CD4-positive, alpha-beta T cell (primary cell): ENCODE measurements at regions not wholly inside any gene's neighbourhood (a gene's known extent, or its start where the extent isn't known, plus 50 kb on each side); places are given as distances from the start of the nearest gene placed in this dataset.

ENCODE experiments used
- ATAC-seq: fragments of 200-7000 bp; cut with Tn5 transposase; one replicate; pipeline ENCODE4 v1.10.0; 2022; ENCODE audit warnings: mild to moderate bottlenecking; ENCODE audit not compliant: poor library complexity
- CTCF ChIA-PET: fragments of 350-600 bp; sonication (Branson Sonifier 250); formaldehyde crosslinking; loops from one replicate; lab custom pipeline; 2021; ENCODE audit warnings: antibody characterized with exemption, inconsistent platforms; lab: Charles Lee
- POLR2A ChIA-PET: fragments of 350-600 bp; sonication (Branson Sonifier 250); formaldehyde crosslinking; loops from one replicate; lab custom pipeline; 2021; ENCODE audit warnings: antibody characterized with exemption, inconsistent platforms; lab: Charles Lee
- DNase-seq, 14 experiments: peaks; one replicate each; pipeline ENCODE4 v3.0.0-alpha.2; 2013 to 2020; ENCODE audit warnings: mixed read lengths in 2 of 14
- H3K27ac ChIP-seq, 2 donors: one replicate each; pipeline versions ENCODE4 v1.5.1 to v1.7.0; 2013; ENCODE audit warnings: low read length in 2 of 2, low read depth in 1 of 2, mild to moderate bottlenecking in 1 of 2
- H3K27me3 ChIP-seq, 2 experiments: 1 replicate in 1 of 2; 2 replicates in 1 of 2; pipeline versions ENCODE4 v1.6.1 to v1.7.0; 2013; ENCODE audit warnings: low read length in 2 of 2, control low read depth in 1 of 2, mild to moderate bottlenecking in 1 of 2, moderate library complexity in 1 of 2; ENCODE audit not compliant: insufficient read depth in 2 of 2, control insufficient read depth in 1 of 2
- H3K36me3 ChIP-seq: one replicate; pipeline ENCODE4 v1.6.1; 2013; ENCODE audit warnings: low read length, control low read depth; ENCODE audit not compliant: insufficient read depth
- H3K4me1 ChIP-seq: one replicate; pipeline ENCODE4 v1.6.1; 2013; ENCODE audit warnings: low read length, control low read depth; ENCODE audit not compliant: insufficient read depth
- H3K4me3 ChIP-seq: one replicate; pipeline ENCODE4 v1.5.1; 2013; ENCODE audit warnings: mild to moderate bottlenecking, low read length, moderate library complexity
- H3K9me3 ChIP-seq, 2 experiments: 1 replicate in 1 of 2; 2 replicates in 1 of 2; pipeline versions ENCODE4 v1.6.1 to v1.7.0; 2013; ENCODE audit warnings: low read length in 2 of 2, mild to moderate bottlenecking in 2 of 2, control low read depth in 1 of 2, moderate library complexity in 1 of 2; ENCODE audit not compliant: control insufficient read depth in 1 of 2, insufficient read depth in 1 of 2
- H3K27ac Mint-ChIP-seq: one replicate; pipeline ENCODE4 v1.8.0; 2020; ENCODE audit warnings: mixed read lengths
- H3K27me3 Mint-ChIP-seq: one replicate; pipeline ENCODE4 v1.8.0; 2021; ENCODE audit warnings: mixed read lengths
- H3K36me3 Mint-ChIP-seq: one replicate; pipeline ENCODE4 v1.8.0; 2021; ENCODE audit warnings: low read depth, mixed read lengths
- H3K4me1 Mint-ChIP-seq: one replicate; pipeline ENCODE4 v1.8.0; 2021; ENCODE audit warnings: low read depth, mixed read lengths
- H3K4me3 Mint-ChIP-seq: one replicate; pipeline ENCODE4 v1.8.0; 2020; ENCODE audit warnings: mild to moderate bottlenecking, mixed read lengths
- H3K9me3 Mint-ChIP-seq: one replicate; pipeline ENCODE4 v1.8.0; 2020; ENCODE audit warnings: mixed read lengths
- intact Hi-C, 2 experiments: fragments of 100-400 bp; cut with DNase I in 1 of 2; cut with micrococcal nuclease in 1 of 2; formaldehyde crosslinking; loops; one replicate each; pipeline versions ENCODE4 v1.15.1 to v1.9.0; 2023 to 2025; cut with DNase I, micrococcal nuclease
- TF ChIP-seq, protein P1 (sequence below): fragments of 200-600 bp; IDR thresholded peaks from one replicate; pipeline ENCODE4 v1.8.0; 2022; ENCODE audit warnings: antibody characterized with exemption, mild to moderate bottlenecking

- Histone ChIP-seq H3K4me3 (no peak overlapping the region), H3K9me3 (peaks cover 0 to 3% of the 10 kb centered on the region in 2 experiments), H3K27ac (no peak overlapping the region), H3K36me3 (no peaks in the 10 kb centered on the region), H3K4me1 (no peaks in the 10 kb centered on the region), H3K27me3 (no peaks in the 10 kb centered on the region)
- H3K36me3 Mint-ChIP-seq: no peaks in the 10 kb centered on the region
- H3K27me3 Mint-ChIP-seq: no peaks in the 10 kb centered on the region
- TF ChIP-seq, protein P1, sequence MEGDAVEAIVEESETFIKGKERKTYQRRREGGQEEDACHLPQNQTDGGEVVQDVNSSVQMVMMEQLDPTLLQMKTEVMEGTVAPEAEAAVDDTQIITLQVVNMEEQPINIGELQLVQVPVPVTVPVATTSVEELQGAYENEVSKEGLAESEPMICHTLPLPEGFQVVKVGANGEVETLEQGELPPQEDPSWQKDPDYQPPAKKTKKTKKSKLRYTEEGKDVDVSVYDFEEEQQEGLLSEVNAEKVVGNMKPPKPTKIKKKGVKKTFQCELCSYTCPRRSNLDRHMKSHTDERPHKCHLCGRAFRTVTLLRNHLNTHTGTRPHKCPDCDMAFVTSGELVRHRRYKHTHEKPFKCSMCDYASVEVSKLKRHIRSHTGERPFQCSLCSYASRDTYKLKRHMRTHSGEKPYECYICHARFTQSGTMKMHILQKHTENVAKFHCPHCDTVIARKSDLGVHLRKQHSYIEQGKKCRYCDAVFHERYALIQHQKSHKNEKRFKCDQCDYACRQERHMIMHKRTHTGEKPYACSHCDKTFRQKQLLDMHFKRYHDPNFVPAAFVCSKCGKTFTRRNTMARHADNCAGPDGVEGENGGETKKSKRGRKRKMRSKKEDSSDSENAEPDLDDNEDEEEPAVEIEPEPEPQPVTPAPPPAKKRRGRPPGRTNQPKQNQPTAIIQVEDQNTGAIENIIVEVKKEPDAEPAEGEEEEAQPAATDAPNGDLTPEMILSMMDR: no peak
- DNase-seq (no peak), ATAC-seq (no peak)
- no peak overlapping the region for H3K27ac Mint-ChIP-seq
- ChIA-PET CTCF (no interaction called here), POLR2A (no interaction called here)
- no peaks in the 10 kb centered on the region for H3K4me1 Mint-ChIP-seq
- no peak overlapping the region for H3K4me3 Mint-ChIP-seq
- no peaks in the 10 kb centered on the region for H3K9me3 Mint-ChIP-seq
- intact Hi-C loops: no loop called here
These were observed 91.6 kb upstream of the PPP1R26 start for GRCh38 chr9:135387976-135388375.

- no peak overlapping the region for H3K27ac Mint-ChIP-seq
- ATAC-seq (no peak), DNase-seq (no peak)
- no peaks in the 10 kb centered on the region for H3K36me3 Mint-ChIP-seq
- Histone ChIP-seq H3K36me3 (no peaks in the 10 kb centered on the region), H3K27ac (no peak overlapping the region), H3K4me3 (no peak overlapping the region), H3K27me3 (no peaks in the 10 kb centered on the region), H3K4me1 (no peaks in the 10 kb centered on the region), H3K9me3 (peaks cover 0 to 3% of the 10 kb centered on the region in 2 experiments)
- H3K4me1 Mint-ChIP-seq: no peaks in the 10 kb centered on the region
- intact Hi-C loops: no loop called here
- H3K9me3 Mint-ChIP-seq: no peaks in the 10 kb centered on the region
- H3K4me3 Mint-ChIP-seq: no peak overlapping the region
- no peaks in the 10 kb centered on the region for H3K27me3 Mint-ChIP-seq
- TF ChIP-seq, protein P1: no peak
- ChIA-PET POLR2A (no interaction called here), CTCF (no interaction called here)
These were observed 91.1 kb upstream of the PPP1R26 start for GRCh38 chr9:135388530-135388929.

- Mint-ChIP-seq H3K9me3 (no peaks in the 10 kb centered on the region), H3K4me3 (no peak overlapping the region), H3K27me3 (no peaks in the 10 kb centered on the region), H3K27ac (no peak overlapping the region), H3K36me3 (no peaks in the 10 kb centered on the region), H3K4me1 (no peaks in the 10 kb centered on the region)
- Histone ChIP-seq H3K4me1 (no peaks in the 10 kb centered on the region), H3K27ac (no peak overlapping the region), H3K36me3 (no peaks in the 10 kb centered on the region), H3K9me3 (peaks cover 0 to 10% of the 10 kb centered on the region in 2 experiments), H3K4me3 (no peak overlapping the region), H3K27me3 (no peaks in the 10 kb centered on the region)
- intact Hi-C loops: no loop called here
- DNase-seq: no peak
- TF ChIP-seq, protein P1: no peak
- ChIA-PET POLR2A (no interaction called here), CTCF (no interaction called here)
- no peak for ATAC-seq
These were observed 87.8 kb upstream of the PPP1R26 start for GRCh38 chr9:135391759-135392158.
